Hematopoietic multipotent progenitor cell treated with erythropoietin and hydrocortisone succinate and interleukin-3 and kit ligand, for 15 days (in vitro differentiated cells): ENCODE measurements at regions not wholly inside any gene's neighbourhood (a gene's known extent, or its start where the extent isn't known, plus 50 kb on each side); places are given as distances from the start of the nearest gene placed in this dataset.

Experiments used
- DNase-seq: peaks from one replicate; pipeline ENCODE4 v3.0.0-alpha.2; 2015; ENCODE audit warnings: low spot score

DNA sequence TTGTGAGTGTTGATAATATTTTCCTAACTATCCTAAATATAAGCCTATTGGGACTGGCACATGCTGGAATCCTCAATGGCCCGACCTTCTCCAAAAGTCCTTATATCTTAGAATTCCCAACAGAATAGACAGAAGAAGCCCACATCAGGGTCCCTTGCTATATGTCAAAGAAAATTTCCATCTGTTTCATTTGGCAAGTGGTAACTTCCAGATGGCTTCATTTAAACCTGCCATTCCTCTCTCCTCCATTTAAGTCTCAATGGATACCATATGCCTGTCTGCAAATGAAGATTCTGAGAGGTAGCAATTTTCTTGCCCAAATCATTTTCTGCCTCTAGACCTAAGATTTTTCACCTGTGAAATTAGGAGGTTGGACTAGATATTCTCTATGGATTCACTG lies 73.1 kb upstream of the KCNA4 start:
- no peak for DNase-seq

DNA sequence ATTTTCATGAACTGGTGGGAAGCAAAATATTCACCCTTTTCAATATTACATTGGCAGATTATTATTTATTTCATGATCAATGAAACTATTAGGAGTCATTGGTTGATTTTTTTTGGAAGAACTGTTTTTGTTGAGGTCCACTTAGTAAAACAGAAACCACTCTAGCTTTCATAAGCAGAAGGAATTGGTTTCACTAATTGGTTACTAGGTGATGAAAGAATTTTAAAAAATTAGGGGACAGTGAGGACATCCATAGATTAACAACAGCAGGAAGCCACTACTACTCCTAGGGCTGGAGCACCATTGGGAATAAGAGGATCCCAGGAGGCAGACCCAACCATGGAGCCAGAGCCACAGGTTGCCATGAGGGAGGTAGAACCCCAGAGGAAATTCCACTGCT lies 74.4 kb upstream of the KCNA4 start:
- no peak for DNase-seq

DNA sequence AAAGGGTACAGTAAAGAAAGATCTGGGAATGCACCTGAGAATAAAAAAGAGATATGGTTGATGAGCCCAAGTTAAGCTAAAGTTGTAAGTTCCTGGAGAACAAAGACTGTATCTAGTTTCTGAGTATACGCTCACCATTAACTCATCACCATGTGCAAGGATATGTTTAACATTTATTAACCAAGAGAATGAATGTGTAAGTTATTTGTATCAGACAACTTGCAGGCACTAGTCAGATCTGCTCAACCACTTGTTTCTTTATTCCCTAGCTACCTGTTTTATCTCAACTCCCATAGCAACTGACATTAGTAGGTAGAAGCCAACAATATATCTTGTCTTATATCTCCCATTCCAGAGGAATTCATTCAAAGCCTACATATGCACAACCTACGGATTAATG lies 74.9 kb upstream of the KCNA4 start:
- DNase-seq: no peak

DNA sequence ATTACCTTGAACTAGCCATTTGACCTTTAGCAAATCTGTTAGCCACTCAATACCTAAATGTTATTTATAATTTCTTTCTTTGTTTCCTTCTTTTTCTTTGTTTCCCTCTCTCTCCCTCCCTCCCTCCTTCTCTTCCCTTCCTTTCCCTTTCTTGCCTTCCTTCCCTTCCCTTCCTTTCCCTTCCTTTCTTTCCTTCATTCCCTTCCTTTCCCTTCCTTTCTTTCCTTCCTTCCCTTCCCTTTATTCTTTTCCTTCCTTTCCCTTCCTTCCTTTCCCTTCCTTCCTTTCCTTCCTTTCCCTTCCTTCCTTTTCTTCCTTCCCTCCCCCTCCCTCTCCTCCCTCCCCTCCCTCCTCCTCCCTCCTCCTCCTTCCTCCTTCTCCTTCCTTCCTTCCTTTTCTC lies 75.7 kb upstream of the KCNA4 start:
- no peak for DNase-seq

DNA sequence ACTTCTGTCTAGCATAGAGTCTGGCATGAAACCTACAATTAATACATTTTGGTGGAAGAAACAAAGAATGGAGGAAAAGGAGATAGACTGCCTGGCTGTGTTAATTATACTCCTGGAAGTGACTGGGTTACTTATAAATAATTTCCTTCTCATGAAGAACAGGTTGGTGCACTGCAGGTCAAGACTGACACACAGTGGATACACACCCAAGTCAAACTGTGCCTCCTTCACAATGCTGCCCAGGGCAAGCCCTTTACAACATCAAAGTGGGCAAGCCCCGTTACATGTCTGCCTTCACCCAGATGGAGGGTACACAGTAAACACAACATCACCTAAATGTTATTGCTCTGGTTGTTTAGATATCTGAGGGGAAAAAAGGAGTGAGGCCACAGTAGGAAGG lies 83.7 kb upstream of the KCNA4 start:
- DNase-seq: no peak

DNA sequence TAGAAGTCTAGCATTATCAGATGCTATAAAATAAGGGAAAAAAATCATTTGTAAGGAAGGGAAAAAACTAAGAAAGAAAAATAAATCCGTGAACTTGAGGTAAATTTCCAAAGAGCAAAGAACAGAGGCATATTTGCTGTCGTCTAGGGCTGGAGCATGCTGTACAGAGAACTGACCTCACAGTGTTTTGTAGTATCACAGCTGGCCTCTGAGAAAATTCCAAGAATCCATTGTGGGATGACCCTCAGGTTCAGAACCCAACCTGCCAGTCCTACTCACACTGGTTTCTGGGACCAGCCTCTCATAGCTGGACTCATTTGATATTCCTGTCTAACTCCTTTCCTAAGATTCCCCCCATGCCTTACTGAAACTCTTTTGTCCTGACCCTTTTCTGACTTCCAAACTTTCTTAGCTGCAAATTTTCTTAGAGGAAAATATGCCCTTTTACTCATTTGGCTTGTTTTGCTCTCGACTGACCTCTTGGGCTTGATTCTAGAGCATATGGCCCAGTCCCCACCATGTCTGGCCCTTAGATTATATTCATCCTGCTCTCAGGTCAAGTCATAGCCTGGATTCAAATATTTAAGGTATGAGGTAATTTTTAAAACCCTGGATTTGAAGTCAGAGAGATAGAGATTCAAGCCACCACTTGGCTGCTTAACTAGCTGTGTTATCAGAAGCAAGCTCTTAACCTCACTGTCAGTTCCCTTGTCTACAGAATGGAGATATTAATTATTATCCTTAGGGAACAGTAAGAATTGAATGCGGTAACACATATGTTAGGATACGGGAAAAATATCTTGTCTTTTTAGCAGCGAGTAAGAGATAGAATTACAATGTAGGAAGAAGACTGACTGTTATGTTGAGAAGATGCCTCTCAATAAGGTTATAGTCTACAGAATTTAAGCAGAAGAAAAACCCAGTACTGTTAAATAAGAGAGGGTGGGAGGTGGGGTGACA lies 89.7 kb upstream of the KCNA4 start:
- no peak for DNase-seq

DNA sequence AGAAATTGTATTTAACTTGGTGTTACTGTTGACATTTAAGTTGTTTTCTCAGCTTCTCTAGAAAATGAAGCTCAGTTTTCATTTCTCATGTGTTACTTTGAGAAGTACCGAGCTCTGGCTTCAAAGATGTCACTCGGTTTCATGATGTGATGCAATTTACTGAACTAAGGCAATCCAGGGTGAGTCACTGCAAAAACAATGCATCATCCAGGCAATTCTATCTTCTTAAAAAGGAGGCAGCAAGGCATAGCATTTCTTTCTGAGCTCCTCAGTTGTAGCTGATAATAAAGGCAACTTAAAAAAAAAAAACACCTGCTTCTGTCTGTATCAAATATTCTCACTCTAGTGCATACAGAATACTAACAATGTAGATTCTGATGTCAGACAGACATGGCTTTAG lies 91.1 kb upstream of the KCNA4 start:
- no peak for DNase-seq

DNA sequence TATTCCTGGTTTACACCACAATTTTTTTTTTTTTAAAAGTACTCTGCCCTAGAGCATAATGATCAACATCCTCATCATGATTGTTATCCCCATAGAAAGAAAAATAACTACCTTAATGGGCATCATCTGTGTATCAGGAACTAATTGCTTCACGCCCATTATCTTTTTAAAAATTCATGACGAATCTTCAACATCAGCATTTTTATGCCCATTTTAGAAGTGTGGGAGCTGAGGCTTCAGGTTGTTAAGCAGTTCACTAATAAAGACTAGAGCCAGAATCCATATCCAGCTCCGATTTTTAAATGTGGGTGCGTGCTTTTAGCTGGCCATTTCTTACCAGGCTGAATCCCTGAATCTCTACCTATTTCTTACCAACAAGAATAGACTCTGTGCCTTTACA lies 92.9 kb upstream of the KCNA4 start:
- DNase-seq: no peak

DNA sequence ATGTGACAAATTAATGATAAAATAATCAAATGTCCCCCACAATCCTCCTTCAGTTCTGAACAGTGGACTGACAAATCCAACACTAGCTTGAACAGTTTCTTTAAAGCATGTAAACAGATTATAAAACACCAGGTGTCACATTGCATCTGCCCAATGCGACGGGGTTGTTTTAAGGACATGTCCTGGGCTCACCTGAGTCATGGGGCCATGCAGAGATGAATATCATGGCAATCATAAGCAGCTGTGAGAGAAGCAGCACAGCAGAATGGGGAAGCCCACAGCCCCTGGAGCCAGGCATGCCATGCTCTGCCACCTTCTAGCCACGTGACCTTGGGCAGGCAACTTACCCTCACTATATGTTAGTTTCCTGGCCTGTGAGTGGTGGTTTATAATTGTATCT lies 93.9 kb upstream of the KCNA4 start:
- no peak for DNase-seq

DNA sequence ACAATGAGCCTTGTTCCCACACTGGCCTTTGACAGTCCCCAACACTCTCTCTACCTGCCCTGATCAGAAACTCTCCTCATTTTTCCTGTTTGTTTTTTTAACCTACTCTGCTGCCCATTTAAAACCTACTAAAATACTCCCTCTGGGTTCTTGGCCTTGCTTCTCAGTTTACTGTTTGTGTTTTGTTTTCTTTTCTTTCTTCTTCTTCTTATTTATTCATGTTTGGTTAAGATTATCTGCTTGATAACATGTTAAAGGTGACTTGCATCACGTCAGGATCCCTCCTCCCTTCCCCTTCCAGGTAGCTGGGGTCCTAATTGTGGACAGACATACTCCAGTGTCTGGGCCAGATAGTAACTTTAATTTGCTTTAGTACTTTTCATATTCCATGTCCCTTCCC lies 95.0 kb upstream of the KCNA4 start:
- no peak for DNase-seq

DNA sequence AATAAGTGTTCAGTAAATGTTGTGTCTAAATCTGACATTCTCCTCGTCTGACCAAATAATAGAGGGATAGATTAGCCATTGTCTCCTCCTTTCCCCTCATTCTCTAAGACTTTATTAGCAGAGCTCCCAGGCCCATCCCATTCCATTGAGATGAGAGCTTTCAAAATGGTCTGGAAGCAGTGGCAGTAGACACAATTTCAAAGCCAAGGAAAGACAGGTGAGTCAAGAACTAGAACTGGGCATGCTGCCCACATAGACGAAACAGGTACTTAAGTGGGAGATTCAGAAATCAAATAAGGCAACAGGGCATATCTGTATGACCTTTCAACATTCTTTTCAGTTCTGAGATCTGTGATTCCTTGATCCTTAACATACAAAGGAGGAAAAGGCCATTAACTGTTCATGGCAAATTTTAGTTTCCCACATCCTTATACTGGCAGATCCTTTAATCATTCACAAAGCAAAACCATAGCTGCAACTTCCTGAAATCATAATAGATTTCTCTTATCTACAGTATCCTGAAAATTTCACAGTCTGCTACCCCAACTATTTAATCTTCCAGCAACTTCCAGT lies 96.6 kb upstream of the KCNA4 start:
- no peak for DNase-seq

DNA sequence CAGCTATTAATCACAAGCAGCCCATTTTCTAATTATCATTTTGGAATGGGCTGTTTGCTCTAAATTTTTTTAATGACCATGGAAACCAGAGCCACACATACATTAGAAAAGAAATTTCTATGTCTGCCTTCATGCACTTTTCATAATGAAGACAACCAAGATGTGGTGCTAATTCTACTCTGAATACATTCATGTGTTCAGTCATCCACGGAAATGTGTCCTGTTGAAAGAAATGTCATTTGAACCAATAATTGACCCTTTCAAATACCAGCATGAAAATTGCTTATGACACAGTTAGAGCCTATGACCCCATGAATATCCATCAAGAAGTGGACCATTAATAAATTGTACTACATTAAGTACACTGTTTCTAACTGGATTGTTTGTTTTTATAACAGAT lies 99.7 kb upstream of the KCNA4 start:
- no peak for DNase-seq

DNA sequence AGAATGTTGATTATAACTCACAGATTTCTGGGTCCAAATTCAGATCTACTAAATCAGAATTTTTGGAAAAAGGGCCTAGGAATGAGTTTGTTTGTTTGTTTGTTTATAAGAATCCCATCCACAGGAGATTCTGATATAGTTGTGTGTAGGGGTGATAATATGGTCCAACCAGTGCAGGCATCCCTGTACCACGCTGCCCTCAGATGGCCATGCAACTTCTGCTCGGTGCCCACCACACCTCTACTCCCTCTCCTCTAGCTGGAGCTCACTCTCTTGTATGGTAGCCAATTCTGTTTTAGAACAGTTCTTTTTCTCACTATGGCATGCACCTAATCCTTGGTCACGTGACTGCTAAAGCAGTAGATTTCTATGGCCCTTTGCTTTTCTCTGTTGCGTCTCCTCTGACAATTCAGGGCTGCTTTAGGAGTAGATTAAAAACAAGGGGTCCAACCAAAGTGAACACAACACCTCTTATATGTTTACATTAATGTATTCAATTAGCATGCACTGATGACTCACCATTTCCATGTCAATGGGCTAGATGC lies 103.3 kb upstream of the KCNA4 start:
- DNase-seq: no peak

DNA sequence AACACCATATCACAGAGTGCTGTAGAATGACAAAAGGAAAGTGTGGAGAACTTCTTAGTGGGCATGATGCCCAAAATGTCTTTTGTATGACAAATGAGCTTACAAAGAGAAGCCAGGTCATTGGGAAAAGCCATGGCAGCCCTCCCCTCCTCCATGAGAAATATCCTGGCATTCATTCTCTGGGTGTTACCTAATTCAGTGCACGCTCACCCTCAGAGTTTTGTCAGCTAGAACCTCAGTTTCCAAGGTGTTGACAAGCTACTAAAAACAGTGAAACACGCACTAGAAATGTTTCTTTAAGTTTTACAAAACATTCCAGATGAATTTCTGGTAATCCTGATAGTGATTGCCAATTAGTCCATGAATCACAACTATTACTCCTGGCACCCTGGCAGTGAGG lies 105.4 kb upstream of the FSHB start:
- DNase-seq: no peak

DNA sequence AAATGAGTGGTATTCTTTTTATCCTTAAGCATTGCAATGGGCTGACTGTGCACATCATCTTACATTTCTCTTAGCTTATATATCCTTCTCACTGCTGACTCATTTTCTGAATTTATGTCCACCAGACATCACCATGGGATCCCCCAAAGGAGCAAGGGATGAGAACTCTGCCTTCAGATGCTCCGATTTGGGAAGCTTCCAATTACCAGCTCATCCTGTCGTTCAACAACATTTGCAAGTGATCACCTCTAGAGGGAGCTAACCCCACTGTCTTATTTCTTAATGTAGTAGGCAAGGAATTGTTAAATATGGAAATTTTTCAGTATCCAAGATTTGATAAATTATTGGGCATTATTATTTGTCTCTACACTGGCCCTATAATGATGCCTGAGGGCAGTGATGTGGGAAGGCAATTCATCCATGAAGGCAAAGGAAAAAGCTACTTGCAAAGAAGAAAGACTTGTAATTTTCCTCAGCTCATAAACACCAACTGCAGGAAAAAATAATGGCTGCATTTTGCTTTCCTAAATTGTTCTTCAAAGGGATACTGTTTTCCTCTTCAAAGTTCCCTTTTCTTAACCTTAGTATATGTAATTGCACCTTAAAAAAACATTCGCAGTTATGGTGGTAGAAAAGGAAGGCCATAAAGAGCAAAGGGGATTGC lies 102.4 kb upstream of the FSHB start:
- peak; percentile 3 for DNase-seq

DNA sequence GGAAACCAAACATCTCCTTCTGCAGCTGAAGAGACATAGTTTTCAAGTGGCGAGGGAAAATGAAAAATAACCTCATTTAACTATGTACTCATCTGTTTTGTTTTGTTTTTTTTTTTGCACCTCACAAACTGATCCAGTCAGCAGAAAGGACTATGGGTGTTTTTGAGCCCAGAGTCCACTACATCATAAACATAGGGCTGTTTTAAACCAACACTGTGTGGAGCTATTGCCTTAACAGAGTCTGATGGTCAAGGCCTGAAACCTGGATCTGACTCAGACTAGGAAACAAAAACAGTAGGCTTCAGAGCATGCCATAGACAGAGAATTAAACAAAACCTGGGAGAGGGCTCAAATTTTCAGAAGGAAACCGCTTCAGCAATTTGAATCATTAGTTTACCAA lies 99.3 kb upstream of the FSHB start:
- no peak for DNase-seq

DNA sequence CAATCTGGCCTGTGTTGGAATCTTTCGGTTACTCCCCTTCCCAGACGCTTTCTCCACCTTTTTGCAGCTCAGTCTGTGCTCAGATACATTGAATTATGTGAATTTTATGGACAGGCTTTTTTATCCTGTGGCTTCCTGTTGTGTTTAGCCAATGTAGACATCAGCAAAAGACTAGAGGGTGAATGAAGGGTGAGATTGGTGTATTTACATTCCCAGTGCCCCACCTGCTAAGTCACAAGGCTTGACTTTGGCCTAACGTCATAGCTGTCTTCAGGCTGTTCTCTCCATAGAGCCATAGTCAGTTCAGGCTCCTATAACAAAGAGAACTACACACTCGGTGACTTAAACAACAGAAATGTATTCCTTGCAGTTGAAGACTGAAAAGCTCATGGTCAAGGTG lies 97.5 kb upstream of the FSHB start:
- DNase-seq: no peak

DNA sequence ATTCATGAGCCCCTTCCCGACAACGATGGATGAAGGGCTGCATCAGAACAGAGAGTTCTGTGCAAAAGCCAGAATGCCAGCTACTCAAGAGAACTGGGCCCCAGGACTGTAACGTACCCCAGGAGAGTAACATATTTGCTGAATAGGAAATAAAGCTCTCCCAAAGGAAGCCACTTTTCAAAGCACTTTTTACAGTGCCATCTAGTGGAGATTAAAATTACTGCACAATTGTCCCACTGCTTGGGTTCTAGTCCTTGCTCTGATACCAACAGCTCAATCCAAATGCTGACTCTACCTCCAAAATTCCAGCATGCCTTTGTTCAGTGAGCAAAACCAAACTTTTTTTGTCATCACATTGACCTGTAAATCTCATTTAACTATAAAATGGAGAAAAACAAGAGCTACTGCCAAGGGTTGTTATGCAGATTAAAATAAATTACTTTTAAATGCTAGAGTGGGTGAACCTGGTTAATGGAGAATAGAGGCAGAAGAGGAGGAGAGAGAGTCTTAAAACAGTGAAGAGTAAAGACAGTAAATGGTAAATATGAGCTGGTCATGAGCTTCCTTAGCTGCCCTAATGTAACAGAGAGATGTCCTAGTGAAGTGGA lies 87.6 kb upstream of the FSHB start:
- DNase-seq: peak; percentile 42

DNA sequence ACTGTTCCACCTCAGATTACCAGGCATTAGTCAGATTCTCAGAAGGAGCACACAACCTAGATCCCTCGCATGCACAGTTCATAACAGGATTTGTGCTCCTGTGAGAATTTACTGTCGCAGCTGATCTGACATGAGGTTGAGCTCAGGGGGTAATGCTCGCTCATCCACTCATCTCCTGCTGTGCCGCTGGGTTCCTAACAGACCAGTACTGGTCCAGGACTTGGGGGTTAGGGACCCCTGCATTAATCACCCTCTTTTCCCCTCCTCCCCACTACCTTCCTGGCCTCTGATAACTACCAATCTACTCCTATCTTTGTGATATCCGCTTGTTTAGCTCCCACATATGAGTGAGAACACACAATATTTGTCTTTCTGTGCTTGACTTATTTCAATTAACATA lies 83.5 kb upstream of the FSHB start:
- no peak for DNase-seq

DNA sequence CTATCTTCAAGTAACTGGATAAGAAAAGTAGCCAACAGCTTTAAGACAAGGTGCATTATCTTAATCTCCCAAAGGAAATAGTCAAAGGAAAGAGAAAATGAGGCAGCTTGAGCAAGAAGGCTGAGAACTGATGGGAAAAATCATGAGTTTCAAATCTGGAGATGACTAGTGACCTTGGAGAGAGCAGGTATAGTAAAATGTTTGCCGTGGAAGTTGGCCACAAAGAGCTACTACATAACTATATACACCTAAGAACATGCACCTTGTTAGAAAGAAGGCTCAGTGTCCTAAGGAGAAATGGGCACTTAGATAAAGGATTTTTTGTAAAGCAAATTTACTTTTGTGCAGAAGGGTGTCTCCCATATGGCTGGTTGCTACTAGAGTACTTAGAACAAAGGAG lies 80.8 kb upstream of the FSHB start:
- no peak for DNase-seq

DNA sequence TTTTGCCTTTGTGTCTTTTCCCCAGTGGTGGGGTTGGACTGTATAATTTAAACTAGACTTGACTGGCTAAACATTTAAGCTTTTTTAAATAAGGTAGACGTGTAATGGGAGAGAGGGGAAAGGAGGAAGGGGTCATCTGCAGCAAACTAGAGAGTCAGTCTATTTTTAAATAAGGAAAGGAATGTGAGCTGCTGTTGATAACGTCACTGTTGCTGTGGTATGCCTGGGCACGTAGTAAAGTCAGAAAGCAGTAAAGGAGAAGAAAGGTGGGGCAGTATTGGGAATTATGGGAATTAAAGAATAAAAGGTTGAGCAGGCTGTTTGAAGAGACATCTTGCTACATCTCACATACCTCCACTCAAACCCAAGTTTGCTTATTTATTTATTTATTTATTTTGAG lies 80.4 kb upstream of the FSHB start:
- DNase-seq: no peak

DNA sequence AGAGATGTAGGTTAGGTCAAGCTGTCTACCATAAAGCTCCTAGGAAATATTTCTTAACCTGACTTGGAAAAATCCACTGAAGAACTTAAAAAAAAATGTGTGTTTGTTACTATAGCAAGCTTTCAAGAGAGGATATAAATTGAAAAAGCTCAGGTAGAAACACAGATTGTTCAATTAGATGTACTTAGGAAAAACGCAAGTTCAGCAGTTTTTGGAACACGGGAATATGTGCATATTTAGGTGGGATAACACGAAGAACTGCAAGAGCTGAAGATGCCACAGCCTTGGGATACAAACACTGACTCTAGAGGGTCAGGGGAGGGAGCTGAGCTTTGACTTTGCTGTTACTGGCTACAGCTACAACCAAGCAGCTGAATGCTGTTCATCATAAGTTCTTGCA lies 77.8 kb upstream of the FSHB start:
- no peak for DNase-seq

DNA sequence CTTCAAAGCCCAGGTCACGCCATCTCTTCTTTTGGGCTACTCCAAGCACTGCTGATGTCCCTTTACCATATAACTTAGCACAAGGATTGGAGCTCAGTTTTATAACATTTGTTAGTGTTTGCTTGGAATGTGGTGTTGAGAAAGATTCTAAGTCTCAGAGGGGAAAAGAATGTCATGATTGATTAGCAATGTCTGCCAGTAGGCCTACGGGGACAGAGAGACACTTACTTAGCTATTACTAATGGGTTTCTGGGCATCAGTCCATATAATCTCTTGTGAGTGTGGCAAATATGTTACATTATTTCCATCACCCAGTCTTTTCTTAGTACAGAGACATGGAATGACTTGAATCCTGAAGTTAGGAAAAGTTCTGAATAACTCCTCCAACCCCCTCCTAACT lies 75.4 kb upstream of the FSHB start:
- DNase-seq: no peak
